Cardiac muscle cell (in vitro differentiated cells and primary cell): ENCODE measurements at regions not wholly inside any gene's neighbourhood (a gene's known extent, or its start where the extent isn't known, plus 50 kb on each side); places are given as distances from the start of the nearest gene placed in this dataset.

Experiments used
- DNase-seq, 2 donors: peaks; one replicate each; pipeline versions ENCODE4 v3.0.0 to v3.0.0-alpha.2; 2010 to 2017; ENCODE audit warnings: low read depth in 1 of 2, low spot score in 1 of 2
- H3K27ac ChIP-seq: fragments of 200-600 bp; sonication (generic); 2 replicates; pipeline ENCODE4 v1.5.1; 2016
- H3K27me3 ChIP-seq: fragments of 200-600 bp; sonication (generic); 2 replicates; pipeline ENCODE4 v1.6.0; 2016; ENCODE audit warnings: control low read depth
- H3K36me3 ChIP-seq: fragments of 200-600 bp; sonication (generic); 2 replicates; pipeline ENCODE4 v1.5.1; 2016; ENCODE audit warnings: control low read depth
- H3K4me1 ChIP-seq: fragments of 200-600 bp; sonication (generic); 2 replicates; pipeline ENCODE4 v1.8.1; 2017; ENCODE audit warnings: low read depth, mild to moderate bottlenecking, mixed run types
- H3K4me3 ChIP-seq: fragments of 200-600 bp; sonication (generic); 2 replicates; pipeline ENCODE4 v1.5.1; 2016; ENCODE audit warnings: mild to moderate bottlenecking
- H3K9me3 ChIP-seq: fragments of 200-600 bp; sonication (generic); 2 replicates; pipeline ENCODE4 v1.5.1; 2017; ENCODE audit warnings: low read depth, mild to moderate bottlenecking, control low read depth
- TF ChIP-seq, protein P1 (sequence below): IDR thresholded peaks from 2 replicates; pipeline ENCODE4 v1.5.1; 2012; ENCODE audit warnings: low read depth, mild to moderate bottlenecking, low read length

- TF ChIP-seq, protein P1, sequence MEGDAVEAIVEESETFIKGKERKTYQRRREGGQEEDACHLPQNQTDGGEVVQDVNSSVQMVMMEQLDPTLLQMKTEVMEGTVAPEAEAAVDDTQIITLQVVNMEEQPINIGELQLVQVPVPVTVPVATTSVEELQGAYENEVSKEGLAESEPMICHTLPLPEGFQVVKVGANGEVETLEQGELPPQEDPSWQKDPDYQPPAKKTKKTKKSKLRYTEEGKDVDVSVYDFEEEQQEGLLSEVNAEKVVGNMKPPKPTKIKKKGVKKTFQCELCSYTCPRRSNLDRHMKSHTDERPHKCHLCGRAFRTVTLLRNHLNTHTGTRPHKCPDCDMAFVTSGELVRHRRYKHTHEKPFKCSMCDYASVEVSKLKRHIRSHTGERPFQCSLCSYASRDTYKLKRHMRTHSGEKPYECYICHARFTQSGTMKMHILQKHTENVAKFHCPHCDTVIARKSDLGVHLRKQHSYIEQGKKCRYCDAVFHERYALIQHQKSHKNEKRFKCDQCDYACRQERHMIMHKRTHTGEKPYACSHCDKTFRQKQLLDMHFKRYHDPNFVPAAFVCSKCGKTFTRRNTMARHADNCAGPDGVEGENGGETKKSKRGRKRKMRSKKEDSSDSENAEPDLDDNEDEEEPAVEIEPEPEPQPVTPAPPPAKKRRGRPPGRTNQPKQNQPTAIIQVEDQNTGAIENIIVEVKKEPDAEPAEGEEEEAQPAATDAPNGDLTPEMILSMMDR: no peak
- Histone ChIP-seq H3K27me3 (no peaks in the 10 kb centered on the region), H3K4me1 (no peaks in the 10 kb centered on the region), H3K36me3 (no peaks in the 10 kb centered on the region), H3K9me3 (no peaks in the 10 kb centered on the region), H3K4me3 (no peak overlapping the region), H3K27ac (no peak overlapping the region)
- no peak for DNase-seq
Observed at GRCh38 chr18:44495151-44495550, 185.5 kb upstream of the SETBP1 start.

GRCh38 chr18:44497311-44497710 lies 183.4 kb upstream of the SETBP1 start:
- TF ChIP-seq, protein P1: no peak
- H3K4me1 ChIP-seq: no peaks in the 10 kb centered on the region
- H3K27ac ChIP-seq: no peak overlapping the region
- H3K27me3 ChIP-seq: no peaks in the 10 kb centered on the region
- H3K9me3 ChIP-seq: no peaks in the 10 kb centered on the region
- no peaks in the 10 kb centered on the region for H3K36me3 ChIP-seq
- no peak overlapping the region for H3K4me3 ChIP-seq
- DNase-seq: no peak

DNA sequence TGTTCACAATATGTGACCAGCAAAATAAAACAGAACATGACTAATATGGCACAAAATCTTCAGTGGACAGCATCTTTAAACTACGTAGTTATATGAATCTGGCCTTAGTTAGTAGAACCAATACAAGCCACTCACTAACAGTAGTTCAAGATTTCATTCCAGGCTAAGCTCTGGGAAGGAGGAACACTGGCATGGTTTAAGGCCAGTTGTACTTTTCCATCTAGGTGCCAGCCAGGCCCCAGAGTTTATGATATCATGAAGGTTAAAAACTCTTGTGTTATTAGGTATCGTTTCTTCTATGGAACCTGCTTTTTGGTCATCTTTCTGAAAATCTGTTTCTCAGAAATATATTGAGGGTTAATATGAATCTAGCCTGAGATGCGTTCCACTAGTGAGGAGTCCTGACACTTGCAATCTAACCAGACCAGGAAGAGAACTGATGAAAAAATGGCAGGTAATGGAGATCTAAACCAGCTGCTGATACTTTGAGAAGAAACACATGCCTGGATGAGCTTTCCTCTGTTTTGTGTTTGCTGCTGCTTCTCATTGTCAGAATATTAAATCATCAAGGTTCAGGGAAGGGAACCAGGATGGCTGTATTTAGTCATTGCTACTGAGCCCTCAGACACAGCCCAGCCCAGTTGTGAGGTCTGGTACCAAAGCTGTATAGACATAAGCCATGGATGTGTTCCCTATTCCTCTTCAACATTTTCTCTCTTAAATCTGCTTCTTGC lies 182.8 kb upstream of the SETBP1 start:
- no peak overlapping the region for H3K27ac ChIP-seq
- H3K36me3 ChIP-seq: no peaks in the 10 kb centered on the region
- TF ChIP-seq, protein P1: no peak

GRCh38 chr18:44500808-44501610 lies 179.7 kb upstream of the SETBP1 start:
- no peaks in the 10 kb centered on the region for H3K27me3 ChIP-seq
- H3K27ac ChIP-seq: no peak overlapping the region
- H3K36me3 ChIP-seq: no peaks in the 10 kb centered on the region
- no peaks in the 10 kb centered on the region for H3K9me3 ChIP-seq
- no peak overlapping the region for H3K4me3 ChIP-seq
- DNase-seq: no peak
- TF ChIP-seq, protein P1: no peak
- H3K4me1 ChIP-seq: no peaks in the 10 kb centered on the region

More for the DNA sequence above, 182.8 kb upstream of the SETBP1 start:
- Histone ChIP-seq H3K4me3 (no peak overlapping the region), H3K4me1 (no peaks in the 10 kb centered on the region), H3K27me3 (no peaks in the 10 kb centered on the region), H3K9me3 (no peaks in the 10 kb centered on the region)
- DNase-seq: no peak

- Histone ChIP-seq H3K9me3 (no peaks in the 10 kb centered on the region), H3K36me3 (no peaks in the 10 kb centered on the region), H3K4me3 (no peak overlapping the region), H3K27me3 (no peaks in the 10 kb centered on the region), H3K4me1 (no peaks in the 10 kb centered on the region), H3K27ac (no peak overlapping the region)
- DNase-seq: no peak
- TF ChIP-seq, protein P1: no peak
Observed at GRCh38 chr18:44502221-44502620, 178.5 kb upstream of the SETBP1 start.
